HEK293 (cell line): ENCODE measurements at regions not wholly inside any gene's neighbourhood (a gene's known extent, or its start where the extent isn't known, plus 50 kb on each side); places are given as distances from the start of the nearest gene placed in this dataset.

Experiments used
- CTCF ChIA-PET: fragments of 350-600 bp; formaldehyde crosslinking; extraction: SDS; loops from one replicate; lab custom pipeline; 2021; ENCODE audit warnings: antibody characterized with exemption; lab: Yijun Ruan, JAX
- POLR2A ChIA-PET: fragments of 300-600 bp; formaldehyde crosslinking; extraction: SDS; loops from one replicate; lab custom pipeline; 2020; ENCODE audit warnings: antibody characterized with exemption, inconsistent platforms; lab: Yijun Ruan, JAX
- H3K27ac ChIP-seq: fragments of 200-500 bp; sonication (Bioruptor generic); 2 replicates; pipeline ENCODE4 v1.5.1; 2014; ENCODE audit warnings: low read depth, low read length, control low read depth, inconsistent platforms; ENCODE audit errors: extremely low read depth
- H3K36me3 ChIP-seq, 2 experiments: fragments of 200-500 bp in 1 of 2; sonication (Bioruptor generic) in 1 of 2; 1 replicate in 1 of 2; 2 replicates in 1 of 2; pipeline ENCODE4 v1.5.1; 2014 to 2017; ENCODE audit warnings: inconsistent platforms in 2 of 2, low read length in 2 of 2; ENCODE audit not compliant: control insufficient read depth in 2 of 2, insufficient read depth in 1 of 2
- H3K4me1 ChIP-seq: fragments of 200-500 bp; sonication (Bioruptor generic); 2 replicates; pipeline ENCODE4 v1.5.1; 2014; ENCODE audit warnings: mild to moderate bottlenecking, low read length, inconsistent platforms; ENCODE audit not compliant: control insufficient read depth, insufficient read depth
- H3K4me3 ChIP-seq: 2 replicates; pipeline ENCODE4 v1.5.1; 2011; ENCODE audit warnings: low read depth, mild to moderate bottlenecking, control low read depth, low read length, moderate library complexity
- H3K9me3 ChIP-seq: fragments of 200-500 bp; sonication (Bioruptor generic); 2 replicates; pipeline ENCODE4 v1.5.1; 2014; ENCODE audit warnings: low read depth, low read length, inconsistent platforms; ENCODE audit not compliant: control insufficient read depth, insufficient read depth
- IKZF3 ChIP-seq: fragments of 450-650 bp; IDR thresholded peaks from 2 replicates; pipeline ENCODE4 v1.5.0; 2018; ENCODE audit warnings: missing biosample characterization, mild to moderate bottlenecking, missing genetic modification characterization, moderate library complexity
- REST ChIP-seq: fragments of 450-650 bp; formaldehyde crosslinking; IDR thresholded peaks from 2 replicates; pipeline ENCODE4 v1.5.1; 2016; ENCODE audit warnings: missing biosample characterization, missing genetic modification characterization
- ZFHX2 ChIP-seq: fragments of 450-650 bp; formaldehyde crosslinking; conservative IDR thresholded peaks from 2 replicates; pipeline ENCODE4 v1.5.1; 2016; ENCODE audit warnings: missing biosample characterization, missing genetic modification characterization
- ZNF211 ChIP-seq: fragments of 450-650 bp; formaldehyde crosslinking; IDR thresholded peaks from 2 replicates; pipeline ENCODE4 v1.5.1; 2016; ENCODE audit warnings: low read depth, missing biosample characterization, missing genetic modification characterization
- ZNF23 ChIP-seq: fragments of 450-650 bp; formaldehyde crosslinking; IDR thresholded peaks from 2 replicates; pipeline ENCODE4 v1.5.1; 2016; ENCODE audit warnings: missing biosample characterization, missing genetic modification characterization, borderline replicate concordance
- ZNF26 ChIP-seq: fragments of 450-650 bp; formaldehyde crosslinking; IDR thresholded peaks from 2 replicates; pipeline ENCODE4 v1.5.1; 2016; ENCODE audit warnings: missing biosample characterization, missing genetic modification characterization
- ZNF610 ChIP-seq: fragments of 450-650 bp; formaldehyde crosslinking; IDR thresholded peaks from 2 replicates; pipeline ENCODE4 v1.5.1; 2016; ENCODE audit warnings: missing biosample characterization, missing genetic modification characterization, borderline replicate concordance
- ZNF624 ChIP-seq: fragments of 450-650 bp; formaldehyde crosslinking; IDR thresholded peaks from 2 replicates; pipeline ENCODE4 v1.5.1; 2017; ENCODE audit warnings: missing biosample characterization, missing genetic modification characterization
- TF ChIP-seq, protein P1 (sequence below): sonication (generic); formaldehyde crosslinking; IDR thresholded peaks from 2 replicates; pipeline ENCODE4 v1.8.1; 2022; ENCODE audit warnings: mild to moderate bottlenecking, moderate library complexity, missing genetic modification reagents

GRCh38 chr11:121688055-121688491, 235.3 kb upstream of the SORL1-AS1 start (continued):
- TF ChIP-seq ZNF610 (tag by site-specific recombination), result no peak
- TF ChIP-seq, protein P1, sequence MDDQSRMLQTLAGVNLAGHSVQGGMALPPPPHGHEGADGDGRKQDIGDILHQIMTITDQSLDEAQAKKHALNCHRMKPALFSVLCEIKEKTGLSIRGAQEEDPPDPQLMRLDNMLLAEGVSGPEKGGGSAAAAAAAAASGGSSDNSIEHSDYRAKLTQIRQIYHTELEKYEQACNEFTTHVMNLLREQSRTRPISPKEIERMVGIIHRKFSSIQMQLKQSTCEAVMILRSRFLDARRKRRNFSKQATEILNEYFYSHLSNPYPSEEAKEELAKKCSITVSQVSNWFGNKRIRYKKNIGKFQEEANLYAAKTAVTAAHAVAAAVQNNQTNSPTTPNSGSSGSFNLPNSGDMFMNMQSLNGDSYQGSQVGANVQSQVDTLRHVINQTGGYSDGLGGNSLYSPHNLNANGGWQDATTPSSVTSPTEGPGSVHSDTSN (CRISPR knock-in tag), result no peak
- TF ChIP-seq ZNF211, result no peak
- no peak for TF ChIP-seq ZNF23
- no peak for TF ChIP-seq ZNF26 (tag by site-specific recombination)
- 0 out of 2 replicates have a peak, but pooled peaks have one; percentile 8 for TF ChIP-seq ZFHX2 (tag by site-specific recombination)

DNA sequence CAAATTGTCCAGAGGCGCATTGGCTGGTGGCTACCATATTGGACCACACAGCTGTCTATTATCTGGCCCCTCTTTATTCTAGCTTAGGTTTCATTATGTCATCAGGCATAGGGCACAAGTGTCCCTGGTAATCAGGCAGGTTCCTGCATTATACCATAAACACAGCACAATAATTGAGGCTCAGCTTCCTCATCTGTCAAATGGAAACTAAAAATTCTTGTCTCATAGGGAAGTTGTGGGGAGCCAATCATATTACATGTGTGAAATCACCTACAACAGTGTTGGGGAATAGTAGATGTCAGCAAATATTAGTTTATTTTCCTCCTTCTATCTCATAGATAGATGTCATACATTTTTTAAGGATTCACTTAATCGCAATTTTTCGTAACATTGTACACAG, 231.0 kb upstream of the SORL1-AS1 start:
- POLR2A ChIA-PET, result no interaction called here

More for the DNA sequence above, 231.0 kb upstream of the SORL1-AS1 start:
- Histone ChIP-seq H3K4me1 (peaks cover 2% of the 10 kb centered on the region; the same call in 1 of the 2 replicates), H3K9me3 (no peaks in the 10 kb centered on the region), H3K36me3 (no peaks in the 10 kb centered on the region), H3K4me3 (no peak overlapping the region), H3K27ac (no peak overlapping the region)
- TF ChIP-seq REST (tag by site-specific recombination) (no peak), ZNF624 (tag by site-specific recombination) (no peak), IKZF3 (tag by site-specific recombination) (no peak)
- CTCF ChIA-PET, result interaction anchor here (0.9 kb wide), 1 partner anchor 420 kb away, joined by 3 read pairs; no protein-coding TSS in a partner anchor
